ENCODE measurements at regions not wholly inside any gene's neighbourhood (a gene's known extent, or its start where the extent isn't known, plus 50 kb on each side); places are given as distances from the start of the nearest gene placed in this dataset.
A peak's percentile ranks its signal among the peaks of the same experiment; 100 is the strongest.

- H3K9ac ChIP-seq (ENCODE audit: insufficient read depth, low read depth, low read length): no peak overlapping the region
- no TSS peak for BruUV-seq (replicated peaks)
- intact Hi-C loops (cut with micrococcal nuclease; ENCODE audit: unreplicated experiment) (no loop called here), in situ Hi-C loops (cut with HindIII; ENCODE audit: extremely low pct_ligation_motif_present, low pct_unique_long_range_greater_than_20kb) (no loop called here)
- no peak overlapping the region for H3K4me2 ChIP-seq (ENCODE audit: low read depth, low read length)
- CTCF ChIA-PET (ENCODE audit: low intra/inter-chr PET ratio, low total read pairs): no interaction called here
- no peak overlapping the region for H3K4me3 ChIP-seq (replicated peaks in 1 of 3; ENCODE audit: insufficient read depth in 1 of 3, low read depth in 2 of 3, low read length in 3 of 3)
- no peak for FAIRE-seq
- H3K9me3 ChIP-seq (ENCODE audit: low read length): no peaks in the 10 kb centered on the region
- H3K36me3 ChIP-seq (replicated peaks in 1 of 2; ENCODE audit: control insufficient read depth in 1 of 2, insufficient read depth in 2 of 2, low read length in 2 of 2): no peaks in the 10 kb centered on the region
- no peaks in the 10 kb centered on the region for H3K79me2 ChIP-seq (ENCODE audit: insufficient read depth, low read length)
- no peak overlapping the region for H2AFZ ChIP-seq (ENCODE audit: low read length)
- no peaks in the 10 kb centered on the region for H3K27me3 ChIP-seq (ENCODE audit: control insufficient read depth in 1 of 2, insufficient read depth in 2 of 2, low read length in 2 of 2)
- DNase-seq (ENCODE audit: low spot score): no peak
- no peak overlapping the region for H3K27ac ChIP-seq (ENCODE audit: extremely low read length, insufficient read depth, low read length)
- TF ChIP-seq MAZ (IDR thresholded peaks at IDR 0.05; ENCODE audit: borderline replicate concordance, low read depth, low read length) (no peak), MAZ (CRISPR knock-in tag; IDR thresholded peaks at IDR 0.05; ENCODE audit: low read depth) (no peak), MXI1 (IDR thresholded peaks at IDR 0.05; ENCODE audit: borderline replicate concordance, low read depth, low read length) (no peak), DNMT3B (CRISPR knock-in tag; conservative IDR thresholded peaks at IDR 0.05) (no peak), KLF13 (CRISPR knock-in tag; IDR thresholded peaks at IDR 0.05) (no peak), KLF15 (CRISPR knock-in tag; IDR thresholded peaks at IDR 0.05; ENCODE audit: borderline replicate concordance) (no peak), MTF2 (CRISPR knock-in tag; IDR thresholded peaks at IDR 0.05; ENCODE audit: borderline replicate concordance) (no peak), ZFP37 (CRISPR knock-in tag; IDR thresholded peaks at IDR 0.05; ENCODE audit: borderline replicate concordance) (no peak), SALL2 (CRISPR knock-in tag; IDR thresholded peaks at IDR 0.05) (no peak), SRSF9 (IDR thresholded peaks at IDR 0.05; ENCODE audit: borderline replicate concordance, insufficient read depth, low read depth, low read length, poor library complexity, severe bottlenecking) (no peak), ZSCAN22 (CRISPR knock-in tag; IDR thresholded peaks at IDR 0.05) (no peak), MLX (CRISPR knock-in tag; IDR thresholded peaks at IDR 0.05) (no peak), ZNF556 (CRISPR knock-in tag; IDR thresholded peaks at IDR 0.05; ENCODE audit: borderline replicate concordance) (no peak), ZSCAN9 (CRISPR knock-in tag; IDR thresholded peaks at IDR 0.05; ENCODE audit: borderline replicate concordance) (no peak), ZNF468 (CRISPR knock-in tag; IDR thresholded peaks at IDR 0.05) (no peak), NR2F1 (CRISPR knock-in tag; IDR thresholded peaks at IDR 0.05) (no peak), SALL1 (CRISPR knock-in tag; IDR thresholded peaks at IDR 0.05) (no peak), ZNF780A (CRISPR knock-in tag; IDR thresholded peaks at IDR 0.05) (no peak)
- POLR2A ChIA-PET: interaction anchor here (0.5 kb wide), 1 partner anchor 320 kb away, joined by 3 read pairs; no protein-coding TSS in a partner anchor
- 28% methylated on average over 7 of the region's 7 CpGs for WGBS (ENCODE audit: low lambda C conversion rate)
- no peaks in the 10 kb centered on the region for H4K20me1 ChIP-seq (ENCODE audit: insufficient read depth, low read length)
- H3K4me1 ChIP-seq (ENCODE audit: insufficient read depth, low read length): no peaks in the 10 kb centered on the region
- ATAC-seq: peak; percentile 43; the same call in 2 of the 3 replicates
Observed at GRCh38 chr13:44116562-44117332, 237.0 kb downstream of the LACC1 start.
